HG03432 (cell line): ENCODE measurements at regions not wholly inside any gene's neighbourhood (a gene's known extent, or its start where the extent isn't known, plus 50 kb on each side); places are given as distances from the start of the nearest gene placed in this dataset.
A peak's percentile ranks its signal among the peaks of the same experiment; 100 is the strongest.
"Not testable (repeated sequence)": the region's sequence is repeated elsewhere in the genome, so short reads cannot be mapped to it uniquely, and the experiment has no call there.

Experiments used
- ATAC-seq: cut with Tn5 transposase; IDR thresholded peaks from one replicate; pipeline ENCODE4 v1.9.1; 2021; ENCODE audit warnings: mild to moderate bottlenecking, moderate library complexity; ENCODE audit not compliant: unreplicated experiment

DNA sequence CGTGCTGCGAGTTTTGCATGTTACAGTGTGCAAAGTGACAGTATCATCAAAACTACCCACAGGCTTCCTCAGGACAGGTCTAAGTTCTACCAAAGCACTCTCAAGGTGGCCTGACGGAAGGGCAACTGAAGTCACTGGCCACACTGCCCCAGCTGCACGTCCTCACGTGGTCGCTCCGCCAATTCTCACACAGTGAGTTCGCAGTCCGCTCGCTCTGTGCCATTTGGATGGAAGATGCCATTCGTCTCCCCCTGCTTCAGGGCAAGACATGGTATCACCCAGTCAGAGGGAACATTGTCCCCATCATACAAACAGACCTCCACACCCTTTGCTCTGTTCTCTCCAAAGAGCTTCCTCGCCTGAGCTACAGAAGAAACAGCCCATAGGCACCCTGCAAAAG lies 109.6 kb upstream of the COBL start:
- ATAC-seq: no peak

DNA sequence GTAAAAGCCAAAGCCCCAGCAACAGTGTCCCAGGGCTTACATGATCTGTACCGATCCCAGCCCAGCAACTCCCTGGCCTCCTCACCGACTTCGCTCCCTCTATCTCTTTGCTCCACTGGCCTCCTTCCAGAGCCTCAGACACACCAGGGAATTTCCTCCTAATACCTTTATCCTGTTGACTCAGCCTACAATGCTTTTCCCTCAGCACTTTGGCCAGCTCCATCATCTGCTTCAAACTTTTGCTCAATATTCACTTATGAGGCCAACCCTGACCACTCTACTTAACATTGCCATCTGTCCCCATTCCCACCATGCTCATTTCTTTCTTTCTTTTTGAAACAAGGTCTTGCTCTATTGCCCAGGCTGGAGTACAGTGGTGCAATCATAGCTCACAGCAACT lies 93.3 kb upstream of the COBL start:
- not testable (repeated sequence) for ATAC-seq

DNA sequence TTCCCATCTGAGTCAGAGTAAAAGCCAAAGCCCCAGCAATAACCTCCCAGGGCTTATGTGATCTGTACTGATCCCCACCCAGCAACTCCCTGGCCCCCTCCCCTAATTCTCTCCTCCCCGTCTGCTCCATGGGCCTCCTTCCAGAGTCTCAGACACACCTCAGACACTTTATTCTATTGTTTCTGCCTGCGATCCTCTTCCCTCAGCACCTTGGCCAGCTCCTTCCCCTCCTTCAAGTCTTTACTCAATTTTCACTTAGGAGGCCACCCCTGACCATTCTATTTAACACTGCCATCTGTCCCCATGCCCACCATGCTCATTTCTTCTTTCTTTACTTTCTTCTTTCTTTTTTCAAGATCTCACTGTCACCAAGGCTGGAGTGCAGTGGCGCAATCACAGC lies 81.0 kb upstream of the COBL start:
- not testable (repeated sequence) for ATAC-seq

DNA sequence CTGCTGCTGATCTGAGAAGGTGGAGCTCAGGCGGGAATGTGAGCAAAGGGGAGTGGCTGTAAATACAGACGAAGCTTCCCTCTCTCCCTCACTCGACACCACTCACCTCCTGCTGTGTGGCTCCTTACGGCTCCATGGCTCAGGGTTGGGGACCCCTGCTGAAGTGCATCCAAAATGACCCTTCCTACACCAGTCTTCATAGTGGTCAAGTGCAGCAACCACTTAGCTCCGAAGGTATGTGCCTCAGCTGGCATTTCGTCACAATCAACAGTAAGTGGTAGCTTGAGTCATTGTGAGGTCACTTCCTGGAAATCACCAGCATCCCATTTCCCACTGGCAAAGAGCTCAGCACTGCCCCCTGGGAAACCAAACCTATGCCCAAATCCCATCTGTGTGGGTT lies 76.4 kb upstream of the COBL start:
- not testable (repeated sequence) for ATAC-seq

DNA sequence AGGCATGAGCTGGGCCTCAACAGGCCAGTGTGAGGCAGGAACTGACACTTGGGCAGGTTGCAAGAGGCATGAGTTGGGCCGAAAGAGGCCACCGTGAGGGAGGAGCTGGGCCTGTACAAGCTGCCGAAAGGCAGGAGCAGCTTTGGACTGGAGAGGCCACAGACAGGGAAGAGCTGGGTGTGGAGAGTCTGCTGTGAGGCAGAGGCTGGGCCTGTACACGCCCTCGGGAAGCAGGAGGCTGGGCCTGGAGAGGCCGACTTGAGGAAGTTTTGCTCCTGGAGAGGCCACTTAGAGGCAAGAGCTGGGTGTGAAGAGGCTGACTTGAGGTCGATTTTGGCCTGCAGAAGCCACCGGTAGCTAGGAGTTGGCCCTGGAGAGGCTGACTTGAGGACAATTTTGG lies 73.3 kb upstream of the COBL start:
- ATAC-seq: not testable (repeated sequence)

DNA sequence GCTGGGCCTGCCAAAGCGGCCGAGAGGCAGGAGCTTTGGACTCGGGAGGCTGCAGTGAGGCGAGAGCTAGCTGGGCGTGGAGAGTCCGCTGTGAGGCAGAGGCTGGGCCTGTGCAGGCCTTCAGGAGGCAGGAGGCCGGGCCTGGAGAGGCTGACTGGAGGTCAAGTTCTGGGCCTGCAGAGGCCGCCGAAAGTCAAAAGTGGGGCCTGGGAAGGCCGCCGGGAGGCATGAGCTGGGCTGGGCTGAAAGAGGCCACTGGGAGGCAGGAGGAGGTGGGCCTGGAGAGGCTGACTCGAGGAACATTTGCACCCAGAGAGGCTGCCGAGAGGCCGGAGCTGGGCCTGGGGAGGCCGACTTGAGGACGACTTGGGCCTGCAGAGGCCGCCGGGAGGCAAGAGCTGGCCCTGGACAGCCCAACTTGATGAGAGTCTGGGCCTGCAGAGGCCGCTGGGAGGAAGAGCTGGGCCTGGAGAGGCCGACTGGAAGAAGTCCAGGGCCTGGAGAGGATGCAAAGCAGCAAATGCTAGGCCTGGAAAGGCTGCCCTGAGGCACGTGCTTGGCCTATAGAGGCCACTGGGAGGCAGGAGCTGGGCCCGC lies 72.7 kb upstream of the COBL start:
- ATAC-seq: not testable (repeated sequence)

DNA sequence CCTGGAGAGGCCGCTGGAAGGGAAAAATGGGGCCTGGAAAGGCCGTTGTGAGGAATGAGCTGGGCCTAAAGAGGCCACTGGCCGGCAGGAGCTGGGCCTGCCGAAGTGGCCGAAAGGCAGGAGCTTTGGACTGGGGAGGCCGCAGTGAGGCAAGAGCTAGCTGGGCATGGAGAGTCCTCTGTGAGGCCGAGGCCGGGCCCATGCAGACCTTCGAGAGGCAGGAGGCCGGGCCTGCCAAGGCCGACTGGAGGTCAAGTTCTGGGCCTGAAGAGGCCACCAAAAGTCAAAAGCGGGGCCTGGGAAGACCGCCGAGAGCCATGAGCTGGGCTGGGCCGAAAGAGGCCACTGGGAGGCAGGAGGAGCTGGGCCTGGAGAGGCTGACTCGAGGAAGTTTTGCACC lies 71.6 kb upstream of the COBL start:
- ATAC-seq: not testable (repeated sequence)

DNA sequence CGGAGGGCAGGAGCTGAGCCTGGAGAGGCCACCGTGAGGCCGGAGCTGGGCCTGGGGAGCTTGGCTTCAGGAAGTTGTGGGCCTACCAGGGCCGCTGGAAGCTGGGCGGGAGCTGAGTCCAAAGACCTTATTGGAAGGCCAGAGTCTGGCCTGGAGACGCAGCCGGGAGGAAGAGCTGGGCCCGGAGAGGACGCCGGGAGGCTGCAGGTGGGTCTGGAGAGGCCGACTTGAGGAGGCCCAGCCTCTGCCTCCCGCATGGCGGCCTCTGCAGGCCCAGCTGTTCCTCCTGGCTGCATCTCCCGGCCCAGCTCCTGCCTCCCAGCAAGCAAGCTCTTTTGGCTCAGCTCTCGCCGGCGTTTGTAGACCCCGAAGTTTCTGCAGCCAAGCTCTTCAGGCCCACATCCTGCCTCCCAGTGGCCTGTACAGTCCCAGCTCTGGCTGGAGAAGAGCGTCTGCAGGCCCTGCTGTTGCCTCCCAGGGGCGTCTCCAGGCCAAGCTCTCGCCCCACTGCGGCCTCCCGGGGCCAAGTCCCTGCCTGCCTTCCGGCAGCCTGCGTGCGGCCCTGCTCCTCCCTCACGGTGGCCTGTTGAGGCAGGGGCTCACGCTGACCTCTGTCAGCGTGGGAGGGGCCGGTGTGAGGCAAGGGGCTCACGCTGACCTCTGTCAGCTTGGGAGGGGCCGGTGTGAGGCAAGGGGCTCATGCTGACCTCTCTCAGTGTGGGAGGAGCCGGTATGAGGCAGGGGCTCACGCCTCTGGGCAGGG lies 70.4 kb upstream of the COBL start:
- ATAC-seq: not testable (repeated sequence)

DNA sequence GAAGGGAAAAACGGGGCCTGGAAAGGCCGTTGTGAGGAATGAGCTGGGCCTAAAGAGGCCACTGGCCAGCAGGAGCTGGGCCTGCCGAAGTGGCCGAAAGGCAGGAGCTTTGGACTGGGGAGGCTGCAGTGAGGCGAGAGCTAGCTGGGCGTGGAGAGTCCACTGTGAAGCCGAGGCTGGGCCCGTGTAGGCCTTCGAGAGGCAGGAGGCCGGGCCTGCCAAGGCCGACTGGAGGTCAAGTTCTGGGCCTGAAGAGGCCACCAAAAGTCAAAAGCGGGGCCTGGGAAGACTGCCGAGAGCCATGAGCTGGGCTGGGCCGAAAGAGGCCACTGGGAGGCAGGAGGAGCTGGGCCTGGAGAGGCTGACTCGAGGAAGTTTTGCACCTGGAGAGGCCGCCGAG lies 69.6 kb upstream of the COBL start:
- not testable (repeated sequence) for ATAC-seq

DNA sequence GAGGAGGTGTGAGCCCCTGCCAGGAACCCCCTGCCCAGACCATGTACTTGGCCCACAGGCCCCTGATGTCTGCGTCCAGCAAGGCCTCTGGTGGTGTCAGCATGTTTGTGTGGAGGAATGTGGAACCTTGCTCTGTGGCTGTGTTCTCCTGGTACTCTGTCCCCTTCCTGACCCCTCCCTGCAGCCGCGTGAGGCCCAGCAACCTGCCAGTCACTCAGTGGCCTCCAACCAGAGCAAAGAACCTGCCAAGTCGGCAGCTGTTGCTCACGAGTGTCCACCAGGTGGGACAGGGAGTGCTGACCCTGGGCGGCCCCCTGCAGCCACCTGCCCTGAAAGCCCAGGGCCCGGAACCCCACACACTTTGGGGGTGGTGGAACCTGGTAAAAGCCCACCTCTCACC lies 65.6 kb upstream of the COBL start:
- not testable (repeated sequence) for ATAC-seq

DNA sequence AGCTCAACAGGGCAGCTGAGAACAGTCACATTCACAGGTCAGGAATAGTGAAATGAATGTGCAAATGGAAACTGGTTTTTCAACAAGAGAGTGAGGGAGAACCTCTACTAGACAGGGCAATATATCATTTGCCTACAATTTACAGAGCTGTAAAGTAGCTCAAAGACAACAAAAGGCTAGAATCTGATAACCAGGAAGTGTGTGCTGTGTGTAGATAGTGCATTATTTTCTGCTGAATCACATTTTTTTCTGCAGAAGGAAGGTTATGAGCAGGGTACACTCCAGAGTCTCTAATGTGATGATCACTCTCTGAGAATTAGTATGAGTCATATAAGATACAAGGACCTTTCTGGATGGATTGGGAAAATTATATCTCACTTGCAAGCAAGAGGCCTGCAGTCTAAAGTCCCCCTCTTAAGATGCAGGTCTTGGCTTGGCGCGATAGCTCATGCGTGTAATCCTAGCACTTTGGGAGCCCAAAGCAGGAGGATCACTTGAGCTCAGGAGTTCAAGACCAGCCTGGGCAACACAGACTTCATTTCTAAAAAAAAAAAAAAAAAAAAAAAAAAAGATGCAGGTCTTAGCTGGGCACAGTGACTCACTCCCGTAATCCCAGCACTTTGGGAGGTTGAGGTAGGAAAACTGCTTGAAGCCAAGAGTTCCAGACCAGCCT lies 59.9 kb upstream of the COBL start:
- no peak for ATAC-seq

DNA sequence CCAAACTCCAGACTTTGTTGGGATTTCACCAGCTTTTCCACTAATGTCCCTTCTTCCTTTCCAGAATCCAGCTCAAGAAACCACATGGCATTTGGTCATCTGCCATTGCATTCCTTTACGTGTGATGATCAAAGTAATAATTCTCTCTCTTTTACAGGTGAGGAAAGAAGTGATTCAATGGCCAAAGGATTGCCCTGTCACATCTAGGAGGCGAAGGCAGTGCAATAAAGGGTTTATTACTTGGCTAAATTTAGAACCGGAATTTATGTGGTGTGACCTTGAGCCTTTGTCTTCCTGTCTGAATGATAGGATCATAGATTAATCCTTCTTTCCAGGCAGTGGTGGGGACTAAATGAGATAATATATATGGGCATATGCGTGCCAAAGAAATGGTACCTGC lies 58.3 kb upstream of the COBL start:
- ATAC-seq: no peak

DNA sequence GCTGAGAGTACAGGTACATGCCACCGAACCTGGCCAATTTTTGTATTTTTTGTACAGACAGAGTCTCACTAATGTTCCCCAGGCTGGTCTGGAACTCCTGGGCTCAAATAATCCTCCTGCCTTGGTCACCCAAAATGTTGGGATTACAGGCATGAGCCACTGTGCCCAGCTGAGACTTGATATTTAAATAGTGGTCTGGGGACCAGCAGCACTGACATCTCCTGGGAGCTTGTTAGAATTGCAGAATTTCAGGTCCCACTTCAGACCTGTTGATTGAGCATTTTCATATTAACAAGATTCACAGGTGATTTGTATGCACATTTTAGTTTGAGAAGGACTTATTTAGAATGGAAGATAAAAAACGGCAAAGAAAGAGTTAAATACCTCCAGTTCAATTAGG lies 57.0 kb upstream of the COBL start:
- not testable (repeated sequence) for ATAC-seq

DNA sequence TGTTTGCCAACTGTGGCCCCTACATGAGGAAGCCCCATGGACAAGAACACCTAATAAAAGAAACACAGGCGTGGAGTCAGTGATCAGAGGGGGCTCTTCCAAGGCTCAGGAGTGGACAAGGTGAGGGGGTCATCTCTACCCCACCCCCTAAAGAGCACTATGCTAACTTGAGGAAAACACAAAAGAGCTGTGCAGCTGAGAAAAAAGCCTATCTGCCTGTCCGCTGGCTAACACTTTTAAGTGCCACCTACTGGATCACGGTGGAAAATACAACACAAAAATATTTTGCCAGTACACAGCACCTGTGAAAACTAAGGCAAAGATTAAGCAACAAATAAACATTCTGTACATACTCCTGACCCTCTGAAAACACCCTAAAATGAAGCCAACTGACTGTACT lies 53.1 kb upstream of the COBL start:
- ATAC-seq: no peak

DNA sequence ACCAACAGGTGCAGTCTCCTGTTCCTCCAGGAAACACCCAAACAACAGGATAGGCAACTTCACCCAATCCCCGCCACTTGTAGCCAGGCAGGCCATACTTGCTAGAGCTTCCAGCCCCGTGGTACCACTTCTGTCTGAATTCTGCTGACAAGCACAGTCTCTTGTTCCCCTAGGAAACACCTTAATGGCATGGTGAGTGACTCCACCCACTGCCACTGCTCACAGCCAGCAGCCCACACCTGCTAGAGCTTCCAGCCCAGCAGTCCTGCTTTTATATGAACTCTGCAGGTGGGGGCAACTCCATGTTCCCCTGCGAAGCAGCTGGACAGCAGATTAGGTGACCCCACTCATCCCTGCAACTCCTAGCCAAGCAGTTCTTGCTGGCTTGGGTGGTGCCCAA lies 52.6 kb upstream of the COBL start:
- not testable (repeated sequence) for ATAC-seq

DNA sequence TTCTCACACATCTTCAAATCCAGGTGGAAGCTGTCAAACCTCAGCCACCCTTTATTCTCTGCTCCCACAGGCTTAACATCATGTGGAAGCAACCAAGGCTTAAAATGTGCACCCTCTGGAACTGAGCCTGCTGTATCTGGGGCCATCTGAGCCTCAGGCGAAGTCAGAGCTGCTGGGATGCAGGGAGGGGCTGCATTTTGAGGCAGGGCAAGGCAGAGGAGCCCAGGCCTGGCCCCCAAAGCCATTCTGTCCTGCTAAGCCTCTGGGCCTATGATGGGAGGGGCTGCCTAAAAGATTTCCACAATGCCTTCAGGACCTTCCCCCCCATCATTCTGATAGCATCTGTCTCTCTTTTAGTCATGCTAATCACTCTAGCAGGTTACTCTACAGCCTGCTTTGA lies 51.7 kb upstream of the COBL start:
- no peak for ATAC-seq

DNA sequence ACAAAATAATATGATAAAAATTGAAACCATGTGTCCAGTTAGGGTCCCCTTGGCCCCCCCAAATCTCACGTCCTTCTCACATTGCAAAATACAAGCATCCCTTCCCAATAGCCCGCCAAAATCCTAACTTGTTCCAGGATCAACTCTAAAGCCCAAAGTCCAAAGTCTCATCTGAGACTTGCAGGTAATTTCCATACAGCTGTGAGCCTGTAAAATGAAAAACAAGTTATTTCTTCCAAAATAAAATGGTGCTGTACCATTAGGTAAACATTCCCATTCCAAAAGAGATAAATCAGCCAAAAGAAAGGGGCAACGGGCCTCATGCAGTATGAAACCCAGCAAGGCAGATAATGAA lies 51.0 kb upstream of the COBL start:
- no peak for ATAC-seq

DNA sequence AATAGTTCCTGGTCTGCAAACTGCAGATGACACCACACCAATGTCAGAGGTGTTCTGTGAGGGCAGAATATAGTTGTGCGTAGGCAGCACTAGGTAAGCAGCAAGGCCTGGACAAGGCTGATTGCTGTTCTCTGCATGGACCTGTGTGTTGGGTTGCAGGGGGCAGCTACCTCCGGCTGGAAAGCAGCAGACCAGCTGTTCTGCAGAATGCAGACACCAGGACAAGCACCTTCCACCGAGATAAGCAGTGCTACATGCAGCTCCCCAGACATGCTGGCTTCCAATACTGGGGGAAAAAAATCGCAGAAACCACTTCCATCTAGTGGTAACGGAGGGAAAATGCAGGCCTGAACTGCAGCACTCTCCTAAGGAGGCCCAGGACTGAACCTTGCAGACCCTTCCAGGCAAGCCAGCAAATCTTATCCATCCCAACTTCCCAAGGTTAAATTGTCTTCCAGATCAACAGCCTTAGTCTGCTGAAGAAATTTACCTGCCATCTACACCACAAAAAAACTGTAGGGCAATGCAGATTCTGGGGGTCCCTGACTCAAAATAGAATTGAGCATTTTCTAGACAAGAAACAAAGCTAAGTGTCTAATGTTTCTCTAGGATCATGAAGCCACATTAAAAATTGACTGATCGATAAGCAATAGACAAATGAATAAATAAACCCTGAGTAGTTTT lies 50.5 kb upstream of the COBL start:
- peak; percentile 89 for ATAC-seq
